ENCODE measurements at regions not wholly inside any gene's neighbourhood (a gene's known extent, or its start where the extent isn't known, plus 50 kb on each side); places are given as distances from the start of the nearest gene placed in this dataset.

GRCh38 chr12:24560831-24561271 is 388.1 kb downstream of the BCAT1 start:
- TF ChIP-seq EP300 (IDR thresholded peaks at IDR 0.05; ENCODE audit: borderline replicate concordance) = no peak
- no peak for TF ChIP-seq EGR1 (IDR thresholded peaks at IDR 0.05)
- no peak for TF ChIP-seq CREB1 (IDR thresholded peaks at IDR 0.05; ENCODE audit: low read depth)
- TF ChIP-seq REST (IDR thresholded peaks at IDR 0.05; ENCODE audit: low read depth) = no peak
- no peak for TF ChIP-seq RAD21 (IDR thresholded peaks at IDR 0.05; ENCODE audit: low read depth)
- no peak for TF ChIP-seq YY1 (IDR thresholded peaks at IDR 0.05; ENCODE audit: low read depth)
- TF ChIP-seq, protein P1, sequence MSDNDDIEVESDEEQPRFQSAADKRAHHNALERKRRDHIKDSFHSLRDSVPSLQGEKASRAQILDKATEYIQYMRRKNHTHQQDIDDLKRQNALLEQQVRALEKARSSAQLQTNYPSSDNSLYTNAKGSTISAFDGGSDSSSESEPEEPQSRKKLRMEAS (IDR thresholded peaks at IDR 0.05) = no peak
- no peak for TF ChIP-seq NFIC (IDR thresholded peaks at IDR 0.05)
- no peak for TF ChIP-seq FOXM1 (IDR thresholded peaks at IDR 0.05; ENCODE audit: borderline replicate concordance, low read depth)
- no peak for TF ChIP-seq TAF1 (IDR thresholded peaks at IDR 0.05; ENCODE audit: low read depth)
- TF ChIP-seq ZBTB7A (IDR thresholded peaks at IDR 0.05; ENCODE audit: low read depth) = no peak
- TF ChIP-seq TEAD4 (IDR thresholded peaks at IDR 0.05) = no peak
- no peak for TF ChIP-seq CEBPB (IDR thresholded peaks at IDR 0.05)

Data from Ishikawa (cell line).